Peyer's patch (tissue), 4 donors: ENCODE measurements at regions not wholly inside any gene's neighbourhood (a gene's known extent, or its start where the extent isn't known, plus 50 kb on each side); places are given as distances from the start of the nearest gene placed in this dataset.

ENCODE experiments used
- CTCF ChIP-seq, 6 experiments: fragments of 450-650 bp in 4 of 6; fragments of 200-600 bp in 2 of 6; sonication (generic) in 1 of 6; IDR thresholded peaks; one replicate each; pipeline ENCODE4 v1.5.1; 2017 to 2019; ENCODE audit warnings: antibody characterized with exemption in 6 of 6, mild to moderate bottlenecking in 3 of 6, moderate library complexity in 1 of 6
- POLR2A ChIP-seq, 2 donors: fragments of 450-650 bp; IDR thresholded peaks; one replicate each; pipeline ENCODE4 v1.5.1; 2017; ENCODE audit warnings: antibody characterized with exemption in 2 of 2, mild to moderate bottlenecking in 2 of 2, moderate library complexity in 2 of 2

GRCh38 chr1:218718206-218718605 lies 373.1 kb downstream of the TGFB2 start:
- TF ChIP-seq CTCF (IDR thresholded peaks at IDR 0.05), result no peak
- TF ChIP-seq POLR2A (IDR thresholded peaks at IDR 0.05), result no peak
